ENCODE measurements at regions not wholly inside any gene's neighbourhood (a gene's known extent, or its start where the extent isn't known, plus 50 kb on each side); places are given as distances from the start of the nearest gene placed in this dataset.

DNA sequence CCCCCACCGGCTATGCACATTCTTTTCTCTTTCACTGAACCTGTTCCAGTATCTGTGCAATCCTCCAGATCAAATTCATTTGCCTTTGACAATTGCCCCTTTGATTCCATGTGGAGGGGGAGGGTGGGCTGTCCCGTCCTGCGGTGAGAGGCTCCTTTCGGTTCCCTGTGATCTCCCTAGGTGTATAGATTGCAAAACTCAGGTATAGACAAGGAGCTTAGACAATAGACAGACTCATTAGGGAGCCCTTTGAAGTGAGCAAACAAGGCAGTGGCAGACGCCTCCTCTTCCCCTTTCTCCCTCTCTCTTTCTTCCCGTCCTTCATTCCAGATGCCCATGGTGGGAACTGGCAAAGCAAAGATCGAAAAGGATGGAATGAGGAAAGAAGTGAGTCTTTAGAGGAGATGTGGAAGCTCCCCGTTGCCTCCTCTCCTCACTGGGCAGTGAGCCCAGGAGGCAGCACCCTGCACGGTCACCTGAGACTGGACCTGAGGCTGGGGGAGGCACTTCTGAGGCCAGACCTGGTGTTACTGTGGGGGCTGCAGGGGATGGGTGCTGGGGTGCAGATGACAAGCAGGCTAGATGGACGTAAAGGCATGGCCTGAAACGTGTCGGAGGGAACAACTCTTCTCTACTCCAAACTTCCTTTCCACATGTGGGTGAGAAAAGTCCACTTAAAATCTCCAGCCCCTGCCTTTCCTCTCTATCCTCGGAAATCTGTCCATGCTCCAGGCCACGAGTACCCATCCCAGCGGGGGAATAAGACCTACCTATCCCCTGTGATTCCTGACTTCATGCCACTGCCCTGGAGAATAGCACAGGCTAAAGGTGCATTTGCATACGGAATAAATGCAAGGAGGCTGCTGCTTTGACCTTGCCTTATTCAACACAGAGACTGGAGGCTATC, 256.6 kb upstream of the FOXQ1 start:
- Mint-ChIP-seq H3K36me3 (ENCODE audit: insufficient read depth, unreplicated experiment) (peaks cover 11% of the 10 kb centered on the region), H3K27me3 (ENCODE audit: insufficient read depth, unreplicated experiment) (no peaks in the 10 kb centered on the region), H3K27ac (ENCODE audit: unreplicated experiment) (no peak overlapping the region), H3K9me3 (ENCODE audit: unreplicated experiment) (peaks cover 14% of the 10 kb centered on the region), H3K4me3 (ENCODE audit: unreplicated experiment) (no peak overlapping the region), H3K4me1 (ENCODE audit: low read depth, unreplicated experiment) (peaks cover 18% of the 10 kb centered on the region)
- POLR2A ChIA-PET = interaction anchor here (0.5 to 1.2 kb wide), 6 partner anchors 15 to 261 kb away, joined by 3 to 5 read pairs (median 3); partner anchors contain the start of gene FOXQ1
- no peak overlapping the region for H3K4me3 ChIP-seq (ENCODE audit: low read depth, low read length)
- peak; percentile 93 for DNase-seq
- H3K4me1 ChIP-seq = peaks cover 52% of the 10 kb centered on the region
- no peaks in the 10 kb centered on the region for H3K9me3 ChIP-seq
- TF ChIP-seq, protein P1, sequence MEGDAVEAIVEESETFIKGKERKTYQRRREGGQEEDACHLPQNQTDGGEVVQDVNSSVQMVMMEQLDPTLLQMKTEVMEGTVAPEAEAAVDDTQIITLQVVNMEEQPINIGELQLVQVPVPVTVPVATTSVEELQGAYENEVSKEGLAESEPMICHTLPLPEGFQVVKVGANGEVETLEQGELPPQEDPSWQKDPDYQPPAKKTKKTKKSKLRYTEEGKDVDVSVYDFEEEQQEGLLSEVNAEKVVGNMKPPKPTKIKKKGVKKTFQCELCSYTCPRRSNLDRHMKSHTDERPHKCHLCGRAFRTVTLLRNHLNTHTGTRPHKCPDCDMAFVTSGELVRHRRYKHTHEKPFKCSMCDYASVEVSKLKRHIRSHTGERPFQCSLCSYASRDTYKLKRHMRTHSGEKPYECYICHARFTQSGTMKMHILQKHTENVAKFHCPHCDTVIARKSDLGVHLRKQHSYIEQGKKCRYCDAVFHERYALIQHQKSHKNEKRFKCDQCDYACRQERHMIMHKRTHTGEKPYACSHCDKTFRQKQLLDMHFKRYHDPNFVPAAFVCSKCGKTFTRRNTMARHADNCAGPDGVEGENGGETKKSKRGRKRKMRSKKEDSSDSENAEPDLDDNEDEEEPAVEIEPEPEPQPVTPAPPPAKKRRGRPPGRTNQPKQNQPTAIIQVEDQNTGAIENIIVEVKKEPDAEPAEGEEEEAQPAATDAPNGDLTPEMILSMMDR (IDR thresholded peaks at IDR 0.05; ENCODE audit: insufficient read depth in 1 of 2, low read depth in 1 of 2, low read length in 1 of 2, severe bottlenecking in 1 of 2, unreplicated experiment in 1 of 2) = no peak
- intact Hi-C loops (cut with micrococcal nuclease; ENCODE audit: unreplicated experiment) = loop anchor here (1.0 to 2.0 kb wide), 6 partner anchors 14 to 280 kb away; no protein-coding TSS in a partner anchor
- CTCF ChIA-PET = interaction anchor here (0.7 kb wide), 1 partner anchor 213 kb away, joined by 3 read pairs; no protein-coding TSS in a partner anchor
- no peaks in the 10 kb centered on the region for H3K27me3 ChIP-seq (replicated peaks; ENCODE audit: control insufficient read depth, insufficient read depth, low read length)
- TSS peak; percentile 82 for BruUV-seq (replicated peaks)
- no peaks in the 10 kb centered on the region for H3K36me3 ChIP-seq (ENCODE audit: control insufficient read depth, insufficient read depth, low read length)

DNA sequence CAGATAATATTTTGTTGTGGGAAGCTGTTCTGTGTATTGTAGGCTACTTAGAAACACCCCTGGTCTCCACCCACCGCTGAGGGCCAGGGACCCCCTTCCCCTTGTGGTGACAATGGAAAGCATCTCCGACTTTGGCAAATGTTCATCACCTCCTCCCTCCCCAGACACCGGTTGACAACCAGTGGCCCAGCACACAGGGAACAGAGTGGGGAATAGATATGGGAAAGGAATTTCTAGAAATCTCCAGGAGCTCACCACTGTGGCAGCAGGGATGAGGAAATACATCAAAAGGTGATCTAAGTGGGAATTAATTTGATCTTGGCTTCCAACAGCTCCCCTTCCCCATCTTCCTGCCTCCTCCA, 257.3 kb upstream of the FOXQ1 start:
- Mint-ChIP-seq H3K4me3 (ENCODE audit: unreplicated experiment) (no peak overlapping the region), H3K4me1 (ENCODE audit: low read depth, unreplicated experiment) (peaks cover 25% of the 10 kb centered on the region), H3K9me3 (ENCODE audit: unreplicated experiment) (peaks cover 14% of the 10 kb centered on the region), H3K27me3 (ENCODE audit: insufficient read depth, unreplicated experiment) (no peaks in the 10 kb centered on the region), H3K27ac (ENCODE audit: unreplicated experiment) (no peak overlapping the region), H3K36me3 (ENCODE audit: insufficient read depth, unreplicated experiment) (peaks cover 11% of the 10 kb centered on the region)
- ChIA-PET CTCF (interaction anchor here (0.7 kb wide), 1 partner anchor 214 kb away, joined by 3 read pairs; no protein-coding TSS in a partner anchor), POLR2A (interaction anchor here (0.9 to 1.2 kb wide), 4 partner anchors 15 to 262 kb away, joined by 3 to 5 read pairs (median 3); partner anchors contain the start of gene FOXQ1)
- DNase-seq = no peak
- Histone ChIP-seq H3K36me3 (ENCODE audit: control insufficient read depth, insufficient read depth, low read length) (no peaks in the 10 kb centered on the region), H3K4me3 (ENCODE audit: low read depth, low read length) (no peak overlapping the region), H3K9me3 (no peaks in the 10 kb centered on the region), H3K27me3 (replicated peaks; ENCODE audit: control insufficient read depth, insufficient read depth, low read length) (no peaks in the 10 kb centered on the region), H3K4me1 (peaks cover 59% of the 10 kb centered on the region)
- intact Hi-C loops (cut with micrococcal nuclease; ENCODE audit: unreplicated experiment) = loop anchor here (1.0 to 2.0 kb wide), 6 partner anchors 14 to 280 kb away; no protein-coding TSS in a partner anchor
- no TSS peak for BruUV-seq (replicated peaks)
- TF ChIP-seq, protein P1 (IDR thresholded peaks at IDR 0.05; ENCODE audit: insufficient read depth in 1 of 2, low read depth in 1 of 2, low read length in 1 of 2, severe bottlenecking in 1 of 2, unreplicated experiment in 1 of 2) = no peak

DNA sequence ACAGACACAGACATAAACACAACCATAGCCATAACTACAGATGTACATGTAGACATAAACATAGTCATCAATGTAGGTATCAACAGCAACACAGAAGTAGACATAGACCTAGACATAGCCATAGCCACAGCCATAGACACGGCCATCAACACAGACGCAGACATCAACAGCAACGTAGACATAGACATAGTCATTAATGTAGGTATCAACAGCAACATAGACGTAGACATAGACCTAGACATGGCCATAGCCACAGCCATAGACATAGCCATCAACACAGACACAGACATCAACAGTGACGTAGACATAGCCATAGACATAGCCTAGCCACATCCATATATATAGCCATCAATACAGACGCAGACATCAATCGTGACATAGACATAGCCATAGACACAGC, 258.3 kb upstream of the FOXQ1 start:
- Histone ChIP-seq H3K4me1 (peaks cover 67% of the 10 kb centered on the region), H3K27me3 (replicated peaks; ENCODE audit: control insufficient read depth, insufficient read depth, low read length) (no peaks in the 10 kb centered on the region), H3K36me3 (ENCODE audit: control insufficient read depth, insufficient read depth, low read length) (no peaks in the 10 kb centered on the region), H3K4me3 (ENCODE audit: low read depth, low read length) (no peak overlapping the region), H3K9me3 (no peaks in the 10 kb centered on the region)
- H3K4me1 Mint-ChIP-seq (ENCODE audit: low read depth, unreplicated experiment) = peaks cover 29% of the 10 kb centered on the region
- intact Hi-C loops (cut with micrococcal nuclease; ENCODE audit: unreplicated experiment) = no loop called here
- H3K36me3 Mint-ChIP-seq (ENCODE audit: insufficient read depth, unreplicated experiment) = peaks cover 11% of the 10 kb centered on the region
- DNase-seq = no peak
- no peak overlapping the region for H3K4me3 Mint-ChIP-seq (ENCODE audit: unreplicated experiment)
- no peak overlapping the region for H3K27ac Mint-ChIP-seq (ENCODE audit: unreplicated experiment)
- TF ChIP-seq, protein P1 (IDR thresholded peaks at IDR 0.05; ENCODE audit: insufficient read depth in 1 of 2, low read depth in 1 of 2, low read length in 1 of 2, severe bottlenecking in 1 of 2, unreplicated experiment in 1 of 2) = no peak
- BruUV-seq (replicated peaks) = no TSS peak
- POLR2A ChIA-PET = no interaction called here
- CTCF ChIA-PET = no interaction called here
- H3K27me3 Mint-ChIP-seq (ENCODE audit: insufficient read depth, unreplicated experiment) = no peaks in the 10 kb centered on the region
- peaks cover 14% of the 10 kb centered on the region for H3K9me3 Mint-ChIP-seq (ENCODE audit: unreplicated experiment)
